ENCODE measurements at regions not wholly inside any gene's neighbourhood (a gene's known extent, or its start where the extent isn't known, plus 50 kb on each side); places are given as distances from the start of the nearest gene placed in this dataset.

DNA sequence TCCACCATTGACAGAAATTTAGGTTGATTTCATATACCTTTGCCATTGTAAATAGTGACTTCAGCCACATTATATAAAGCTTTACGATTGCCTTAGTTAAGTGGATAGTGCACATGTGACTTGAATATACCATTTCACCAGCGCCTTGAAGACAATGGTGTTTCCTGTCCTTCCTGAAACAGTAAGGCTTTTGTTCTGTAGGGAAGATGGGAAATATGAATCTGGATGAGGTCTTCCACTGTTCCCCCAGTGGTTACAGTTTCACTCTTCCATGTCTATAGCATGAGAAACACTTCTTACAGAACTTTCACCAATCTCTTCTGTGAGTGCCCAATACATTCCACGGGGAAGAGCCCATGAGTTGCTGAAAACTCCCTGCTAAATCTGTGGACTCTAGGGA lies 240.5 kb downstream of the TRIB2 start:
- Histone ChIP-seq H3K9me3 (ENCODE audit: insufficient read depth, low read length) (no peaks in the 10 kb centered on the region), H4K20me1 (ENCODE audit: insufficient read depth, low read length) (no peaks in the 10 kb centered on the region), H3K79me2 (ENCODE audit: low read length) (no peaks in the 10 kb centered on the region)

DNA sequence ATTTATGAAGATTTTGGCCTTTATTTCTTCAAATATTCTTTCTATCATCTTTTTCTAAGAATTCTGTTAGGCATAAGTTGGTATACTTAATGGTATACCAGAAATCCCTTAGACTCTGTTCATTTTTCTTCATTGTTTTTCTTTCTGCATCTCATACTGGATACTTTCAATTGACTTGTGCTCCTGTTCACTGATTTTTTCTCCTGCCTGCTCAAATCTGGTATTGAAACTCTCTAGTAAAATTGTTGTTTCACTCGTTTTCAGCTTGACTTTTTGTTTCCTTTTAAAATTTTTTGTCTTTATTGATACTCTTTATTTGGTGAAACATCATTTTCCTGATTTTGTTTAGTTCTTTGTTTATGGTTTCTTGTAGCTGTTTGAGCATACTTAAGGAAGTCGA lies 243.2 kb downstream of the TRIB2 start:
- H3K9ac ChIP-seq (ENCODE audit: low read length): no peak overlapping the region
- TF ChIP-seq EZH2phosphoT487 (IDR thresholded peaks at IDR 0.05; ENCODE audit: low read depth): no peak
- TF ChIP-seq CTCF (IDR thresholded peaks at IDR 0.05; ENCODE audit: low read depth, low read length): no peak
- no peak overlapping the region for H3K4me2 ChIP-seq (ENCODE audit: low read length)
- H3K79me2 ChIP-seq (ENCODE audit: low read length): no peaks in the 10 kb centered on the region
- H3K4me3 ChIP-seq (ENCODE audit: low read length): no peak overlapping the region
- H2AFZ ChIP-seq (ENCODE audit: low read depth, low read length): no peak overlapping the region
- no peaks in the 10 kb centered on the region for H4K20me1 ChIP-seq (ENCODE audit: insufficient read depth, low read length)
- no peaks in the 10 kb centered on the region for H3K36me3 ChIP-seq (replicated peaks; ENCODE audit: low read depth, low read length)
- H3K9me3 ChIP-seq (ENCODE audit: insufficient read depth, low read length): no peaks in the 10 kb centered on the region
- H3K27me3 ChIP-seq (ENCODE audit: low read depth, low read length): no peaks in the 10 kb centered on the region
- no peaks in the 10 kb centered on the region for H3K4me1 ChIP-seq (ENCODE audit: low read length)
- no peak overlapping the region for H3K27ac ChIP-seq (ENCODE audit: low read length)

More for the DNA sequence above, 240.5 kb downstream of the TRIB2 start:
- TF ChIP-seq CTCF (IDR thresholded peaks at IDR 0.05; ENCODE audit: low read depth, low read length) (no peak), EZH2phosphoT487 (IDR thresholded peaks at IDR 0.05; ENCODE audit: low read depth) (no peak)
- H3K27me3 ChIP-seq (ENCODE audit: low read depth, low read length): 0 out of 2 replicates have a peak, but pooled peaks cover 7% of the 10 kb centered on the region
- no peak overlapping the region for H3K9ac ChIP-seq (ENCODE audit: low read length)
- no peak overlapping the region for H3K4me2 ChIP-seq (ENCODE audit: low read length)
- no peak overlapping the region for H2AFZ ChIP-seq (ENCODE audit: low read depth, low read length)
- H3K27ac ChIP-seq (ENCODE audit: low read length): no peak overlapping the region
- H3K36me3 ChIP-seq (replicated peaks; ENCODE audit: low read depth, low read length): no peaks in the 10 kb centered on the region
- no peak overlapping the region for H3K4me3 ChIP-seq (ENCODE audit: low read length)
- no peaks in the 10 kb centered on the region for H3K4me1 ChIP-seq (ENCODE audit: low read length)

- Histone ChIP-seq H3K27me3 (ENCODE audit: low read depth, low read length) (no peaks in the 10 kb centered on the region), H2AFZ (ENCODE audit: low read depth, low read length) (no peak overlapping the region), H3K36me3 (replicated peaks; ENCODE audit: low read depth, low read length) (no peaks in the 10 kb centered on the region), H4K20me1 (ENCODE audit: insufficient read depth, low read length) (no peaks in the 10 kb centered on the region), H3K4me3 (ENCODE audit: low read length) (no peak overlapping the region), H3K27ac (ENCODE audit: low read length) (no peak overlapping the region), H3K9ac (ENCODE audit: low read length) (no peak overlapping the region), H3K4me2 (ENCODE audit: low read length) (no peak overlapping the region), H3K9me3 (ENCODE audit: insufficient read depth, low read length) (no peaks in the 10 kb centered on the region), H3K4me1 (ENCODE audit: low read length) (no peaks in the 10 kb centered on the region), H3K79me2 (ENCODE audit: low read length) (no peaks in the 10 kb centered on the region)
- TF ChIP-seq CTCF (IDR thresholded peaks at IDR 0.05; ENCODE audit: low read depth, low read length) (no peak), EZH2phosphoT487 (IDR thresholded peaks at IDR 0.05; ENCODE audit: low read depth) (no peak)
These were observed 243.9 kb downstream of the TRIB2 start for GRCh38 chr2:12960671-12961070.

GRCh38 chr2:12964904-12965539 lies 248.3 kb downstream of the TRIB2 start:
- no peak overlapping the region for H3K27ac ChIP-seq (ENCODE audit: low read length)
- no peaks in the 10 kb centered on the region for H3K27me3 ChIP-seq (ENCODE audit: low read depth, low read length)
- no peaks in the 10 kb centered on the region for H4K20me1 ChIP-seq (ENCODE audit: insufficient read depth, low read length)
- no peak overlapping the region for H3K9ac ChIP-seq (ENCODE audit: low read length)
- H3K4me3 ChIP-seq (ENCODE audit: low read length): no peak overlapping the region
- H3K79me2 ChIP-seq (ENCODE audit: low read length): no peaks in the 10 kb centered on the region
- no peaks in the 10 kb centered on the region for H3K36me3 ChIP-seq (replicated peaks; ENCODE audit: low read depth, low read length)
- H3K4me2 ChIP-seq (ENCODE audit: low read length): no peak overlapping the region
- no peaks in the 10 kb centered on the region for H3K9me3 ChIP-seq (ENCODE audit: insufficient read depth, low read length)
- H3K4me1 ChIP-seq (ENCODE audit: low read length): no peaks in the 10 kb centered on the region
- H2AFZ ChIP-seq (ENCODE audit: low read depth, low read length): no peak overlapping the region
- TF ChIP-seq EZH2phosphoT487 (IDR thresholded peaks at IDR 0.05; ENCODE audit: low read depth): no peak
- TF ChIP-seq CTCF (IDR thresholded peaks at IDR 0.05; ENCODE audit: low read depth, low read length): no peak

All from OCI-LY3 (cell line).